GM19324 (cell line): ENCODE measurements at regions not wholly inside any gene's neighbourhood (a gene's known extent, or its start where the extent isn't known, plus 50 kb on each side); places are given as distances from the start of the nearest gene placed in this dataset.
"Not testable (repeated sequence)": the region's sequence is repeated elsewhere in the genome, so short reads cannot be mapped to it uniquely, and the experiment has no call there.

Experiments used
- ATAC-seq: cut with Tn5 transposase; IDR thresholded peaks from one replicate; pipeline ENCODE4 v1.9.1; 2021; ENCODE audit warnings: mild to moderate bottlenecking, moderate library complexity; ENCODE audit not compliant: unreplicated experiment, low FRiP score

- no peak for ATAC-seq
These were observed 290.1 kb upstream of the KIAA1217 start for GRCh38 chr10:23918839-23919238.

- no peak for ATAC-seq
These were observed 281.2 kb upstream of the KIAA1217 start for GRCh38 chr10:23927576-23928325.

DNA sequence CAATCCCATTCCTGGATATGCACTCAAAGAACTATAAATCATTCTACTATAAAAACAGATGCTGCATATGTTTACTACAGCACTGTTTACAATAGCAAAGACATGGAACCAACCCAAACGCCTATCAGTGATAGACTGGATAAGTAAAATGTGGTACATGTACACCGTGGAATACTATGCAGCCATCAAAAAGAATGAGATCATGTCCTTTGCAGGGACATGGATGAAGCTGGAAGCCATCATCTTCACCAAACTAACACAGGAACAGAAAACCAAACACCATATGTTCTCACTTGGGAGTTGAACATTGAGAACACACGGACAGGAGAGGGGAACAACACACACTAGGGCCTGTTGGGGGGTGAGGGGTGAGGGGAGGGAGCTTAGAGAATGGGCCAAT is 274.9 kb upstream of the KIAA1217 start:
- not testable (repeated sequence) for ATAC-seq

- no peak for ATAC-seq
These were observed 263.1 kb upstream of the KIAA1217 start for GRCh38 chr10:23945845-23946244.

GRCh38 chr10:23951841-23952240 is 257.1 kb upstream of the KIAA1217 start:
- ATAC-seq = no peak

DNA sequence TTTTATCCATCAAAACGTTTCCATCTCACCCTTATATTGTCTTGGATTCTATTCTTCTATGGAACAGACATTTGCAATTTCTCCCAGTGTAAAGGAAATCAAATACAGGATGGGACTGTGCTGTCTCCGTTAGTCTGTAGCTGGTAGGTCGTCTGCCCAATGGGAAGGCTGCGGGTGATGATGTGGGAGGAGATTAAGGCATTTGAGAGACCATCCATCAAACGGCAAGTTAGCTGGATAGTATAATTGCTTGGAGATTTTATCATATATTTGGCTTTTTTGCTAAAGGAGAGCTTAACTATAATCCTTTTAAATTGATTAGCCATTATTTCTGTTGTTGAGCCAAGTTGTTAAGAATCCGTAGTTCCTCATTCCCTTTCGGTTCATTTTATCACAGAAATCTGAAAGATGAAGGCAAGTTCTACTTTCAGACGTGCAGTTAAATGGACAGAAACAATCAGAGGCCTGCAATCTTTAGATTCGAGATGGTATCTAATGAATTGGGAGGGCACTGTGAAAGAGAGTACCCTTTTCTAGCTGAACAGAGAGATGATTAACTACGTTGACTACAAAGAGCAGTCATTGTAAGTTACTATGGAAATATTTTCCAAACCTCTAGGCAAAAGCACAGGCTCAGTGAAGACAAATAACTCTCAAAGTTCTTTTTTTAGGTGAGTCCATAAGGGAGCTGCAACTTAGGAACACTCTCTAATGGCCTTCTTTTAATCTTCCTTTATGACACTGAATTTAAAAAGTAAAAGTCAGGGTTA is 253.3 kb upstream of the KIAA1217 start:
- ATAC-seq = no peak

DNA sequence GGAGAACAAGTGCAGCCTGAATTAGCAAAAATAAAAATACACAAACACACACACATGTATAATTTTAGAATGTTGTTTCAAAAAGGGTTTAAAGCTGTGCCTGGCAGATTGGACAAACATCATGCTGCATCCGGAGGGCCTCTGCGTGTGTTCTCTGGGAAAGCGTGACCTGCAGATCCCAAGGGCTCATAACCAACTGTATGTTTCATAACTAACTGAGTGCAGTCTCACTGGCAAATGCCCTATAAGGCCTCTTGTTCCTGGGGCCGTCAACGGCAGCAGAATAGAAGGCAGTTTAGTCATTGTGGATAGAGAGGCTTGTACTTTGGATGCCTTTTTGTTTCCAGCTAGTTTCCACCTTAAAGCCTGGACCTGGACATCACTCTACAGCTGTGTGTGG is 243.8 kb upstream of the KIAA1217 start:
- no peak for ATAC-seq

- ATAC-seq = no peak
These were observed 243.1 kb upstream of the KIAA1217 start for GRCh38 chr10:23965880-23966279.

- no peak for ATAC-seq
These were observed 242.4 kb upstream of the KIAA1217 start for GRCh38 chr10:23966504-23967051.

- no peak for ATAC-seq
These were observed 240.6 kb upstream of the KIAA1217 start for GRCh38 chr10:23968301-23968700.

GRCh38 chr10:23974746-23975272 is 234.1 kb upstream of the KIAA1217 start:
- ATAC-seq = no peak

- no peak for ATAC-seq
These were observed 233.5 kb upstream of the KIAA1217 start for GRCh38 chr10:23975431-23975830.

GRCh38 chr10:23976275-23976674 is 232.7 kb upstream of the KIAA1217 start:
- no peak for ATAC-seq

GRCh38 chr10:23978317-23978716 is 230.6 kb upstream of the KIAA1217 start:
- ATAC-seq = no peak

DNA sequence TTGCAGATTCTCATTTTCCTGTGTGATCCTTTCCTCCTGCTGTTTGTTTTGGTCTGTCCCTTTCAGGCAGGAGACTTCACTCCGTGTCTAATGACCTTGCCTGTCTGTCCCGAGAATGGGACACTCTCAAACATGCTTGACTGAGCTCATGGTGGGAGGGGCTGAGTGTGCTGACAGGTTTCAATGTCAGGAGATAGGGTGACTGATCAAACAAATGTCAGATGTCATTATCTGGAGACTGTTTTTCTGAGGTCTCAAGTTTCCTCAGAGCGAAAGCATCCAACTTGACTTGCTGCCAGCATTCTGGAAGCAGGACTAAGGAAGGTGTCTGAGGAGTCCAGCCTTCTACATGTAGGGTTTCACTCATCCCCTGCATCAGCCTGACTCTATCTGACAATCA is 228.8 kb upstream of the KIAA1217 start:
- ATAC-seq = no peak

- ATAC-seq = no peak
These were observed 227.2 kb upstream of the KIAA1217 start for GRCh38 chr10:23981520-23982309.

- ATAC-seq = not testable (repeated sequence)
These were observed 224.5 kb upstream of the KIAA1217 start for GRCh38 chr10:23984405-23984804.

DNA sequence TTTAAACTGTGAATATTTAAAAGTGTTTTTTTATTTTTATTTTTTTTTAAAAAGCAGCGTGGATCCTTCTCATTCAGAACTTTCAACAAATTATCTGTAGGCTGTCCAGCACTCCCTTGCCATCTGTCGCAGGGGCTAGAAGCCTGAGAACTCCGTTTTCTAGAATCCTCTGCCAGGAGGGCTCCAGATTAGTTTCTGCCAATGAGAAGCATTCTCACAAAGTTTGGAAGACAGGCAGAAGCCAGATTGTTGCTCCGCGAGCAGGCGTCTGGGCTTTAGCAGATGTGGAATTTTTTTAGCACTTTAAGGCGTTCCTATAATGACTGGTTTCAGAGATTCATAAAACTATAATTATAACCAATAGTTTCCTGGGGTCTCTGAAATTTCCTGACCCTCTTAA is 220.9 kb upstream of the KIAA1217 start:
- ATAC-seq = no peak

- ATAC-seq = no peak
These were observed 214.4 kb upstream of the KIAA1217 start for GRCh38 chr10:23994459-23995046.

- ATAC-seq = no peak
These were observed 209.5 kb upstream of the KIAA1217 start for GRCh38 chr10:23999445-23999844.
